HG03066 (cell line): ENCODE measurements at regions not wholly inside any gene's neighbourhood (a gene's known extent, or its start where the extent isn't known, plus 50 kb on each side); places are given as distances from the start of the nearest gene placed in this dataset.
"Not testable (repeated sequence)": the region's sequence is repeated elsewhere in the genome, so short reads cannot be mapped to it uniquely, and the experiment has no call there.

Experiments used
- ATAC-seq: cut with Tn5 transposase; IDR thresholded peaks from one replicate; pipeline ENCODE4 v1.9.1; 2021; ENCODE audit warnings: low read depth; ENCODE audit not compliant: unreplicated experiment

DNA sequence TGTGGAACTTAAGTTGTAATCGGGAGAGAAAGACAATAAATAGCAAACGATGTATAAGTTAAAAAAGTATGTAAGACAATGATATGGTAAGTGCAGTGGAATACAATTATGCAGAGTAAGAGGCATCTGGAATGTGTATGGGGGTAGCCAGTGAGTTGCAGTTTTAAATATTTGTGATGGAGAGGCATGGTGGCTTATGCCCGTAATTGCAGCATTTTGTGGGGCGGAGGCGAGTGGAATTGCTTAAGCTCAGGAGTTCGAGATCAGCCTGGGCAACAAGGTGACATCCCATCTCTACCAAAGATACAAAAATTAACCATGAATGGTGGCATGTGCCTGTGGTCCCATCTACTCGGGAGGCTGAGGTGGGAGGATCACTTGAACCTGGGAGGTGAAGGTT, 52.5 kb upstream of the WDFY3 start:
- ATAC-seq: no peak

DNA sequence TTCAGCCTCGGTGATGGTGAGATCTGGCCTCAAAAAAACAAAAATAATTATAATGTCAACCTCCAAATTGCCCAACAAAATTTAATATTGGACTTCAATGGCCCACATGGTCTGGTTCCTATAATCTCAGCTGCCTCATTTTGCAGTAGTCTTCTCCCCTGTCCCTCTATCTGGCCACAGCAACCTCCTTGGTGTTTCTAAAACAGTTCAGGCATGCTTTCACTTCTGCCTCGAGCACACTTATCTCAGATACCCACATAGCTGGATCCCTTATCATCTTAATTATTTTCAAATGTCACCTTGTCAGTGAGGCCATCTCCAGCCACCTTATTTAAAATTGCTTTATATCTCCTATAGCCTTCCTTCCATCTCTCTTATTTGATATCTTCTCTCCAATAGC, 52.9 kb upstream of the WDFY3 start:
- ATAC-seq: no peak

DNA sequence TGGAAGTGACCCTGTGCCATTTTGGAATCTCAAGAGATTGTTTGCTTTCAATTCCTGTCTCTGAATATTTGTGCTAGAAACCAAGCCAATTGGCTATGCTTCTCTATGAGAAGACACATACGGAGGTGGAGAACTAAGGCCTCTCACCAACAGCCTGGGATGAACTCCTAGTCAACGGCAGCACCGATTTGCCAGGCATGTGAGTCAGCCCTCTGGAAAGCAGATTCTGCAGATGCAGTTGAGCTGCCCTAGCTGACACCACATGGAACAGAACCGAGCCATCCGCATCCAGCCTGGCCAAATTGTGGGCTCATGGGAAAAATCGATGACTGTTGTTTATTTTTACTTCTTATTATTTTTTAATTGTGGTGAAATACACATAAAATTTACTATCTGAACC, 58.2 kb upstream of the WDFY3 start:
- no peak for ATAC-seq

DNA sequence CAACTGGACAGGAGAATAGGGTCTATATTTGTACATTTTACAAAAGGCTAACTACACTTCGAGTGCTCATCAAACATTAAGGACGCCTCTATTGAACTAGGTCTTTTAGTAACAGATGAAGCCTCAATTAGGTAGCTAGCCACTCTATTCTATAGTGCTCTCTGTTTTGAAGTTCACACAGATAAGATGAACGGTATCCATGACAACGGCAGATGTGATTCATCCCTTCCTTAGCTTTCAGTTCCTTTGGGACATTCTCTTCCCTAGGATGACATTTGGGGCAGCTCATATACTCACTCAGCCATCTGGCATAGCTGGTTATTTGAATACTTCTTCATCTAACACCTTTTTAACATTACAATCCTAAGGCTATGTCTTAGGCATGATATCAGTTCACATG, 62.4 kb upstream of the WDFY3 start:
- no peak for ATAC-seq

DNA sequence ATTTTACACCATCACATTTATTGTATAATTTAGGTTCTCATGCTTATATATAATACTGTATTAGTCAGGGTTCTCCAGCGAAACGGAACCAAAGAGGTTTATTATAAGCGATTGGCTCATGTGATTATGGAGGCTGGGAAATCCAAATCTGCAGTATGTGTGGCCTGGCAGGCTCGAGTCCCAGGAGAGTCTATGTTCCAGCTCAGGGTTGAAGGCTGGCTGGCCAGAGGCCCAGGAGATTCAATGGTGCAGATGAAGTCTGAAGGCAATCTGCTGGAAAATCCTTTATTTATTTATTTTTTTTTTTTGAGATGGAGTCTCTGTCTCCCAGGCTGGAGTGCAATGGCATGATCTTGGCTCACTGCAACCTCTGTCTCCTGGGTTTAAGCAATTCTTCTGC, 63.0 kb upstream of the WDFY3 start:
- no peak for ATAC-seq

DNA sequence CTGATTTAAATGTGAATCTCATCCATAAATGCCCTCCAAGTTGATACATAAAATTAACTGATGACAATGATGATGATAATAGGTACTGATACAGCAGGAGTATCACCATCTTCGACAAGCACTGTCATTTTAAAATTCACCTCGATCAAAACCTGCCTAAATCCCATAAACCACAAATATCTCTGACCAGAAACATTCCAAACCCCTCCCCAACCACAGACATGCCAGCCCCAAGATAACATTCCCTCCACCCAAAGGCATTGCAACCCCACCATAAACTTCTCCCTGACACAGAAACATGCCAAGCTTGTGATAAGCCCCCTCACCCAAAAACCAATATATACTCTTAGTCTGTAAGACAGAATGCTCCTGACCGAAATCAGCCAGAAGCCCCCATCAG, 63.7 kb upstream of the WDFY3 start:
- ATAC-seq: no peak

DNA sequence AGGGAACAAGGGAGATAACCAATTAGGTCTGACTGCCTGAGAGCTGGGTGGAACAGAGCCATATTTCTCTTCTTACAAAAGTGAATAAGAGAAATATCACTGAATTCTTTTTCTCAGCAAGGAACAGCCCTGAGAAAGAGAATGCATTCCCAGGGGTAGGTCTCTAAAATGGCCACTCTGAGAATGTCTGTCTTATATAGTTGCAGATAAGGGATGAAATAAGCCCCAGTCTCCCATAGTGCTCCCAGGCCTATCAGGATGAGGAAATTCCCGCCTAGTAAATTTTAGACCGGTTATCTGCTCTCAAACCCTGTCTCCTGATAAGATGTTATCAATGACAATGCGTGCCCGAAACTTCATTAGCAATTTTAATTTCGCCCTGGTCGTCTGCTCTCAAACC, 67.3 kb upstream of the WDFY3 start:
- ATAC-seq: not testable (repeated sequence)

DNA sequence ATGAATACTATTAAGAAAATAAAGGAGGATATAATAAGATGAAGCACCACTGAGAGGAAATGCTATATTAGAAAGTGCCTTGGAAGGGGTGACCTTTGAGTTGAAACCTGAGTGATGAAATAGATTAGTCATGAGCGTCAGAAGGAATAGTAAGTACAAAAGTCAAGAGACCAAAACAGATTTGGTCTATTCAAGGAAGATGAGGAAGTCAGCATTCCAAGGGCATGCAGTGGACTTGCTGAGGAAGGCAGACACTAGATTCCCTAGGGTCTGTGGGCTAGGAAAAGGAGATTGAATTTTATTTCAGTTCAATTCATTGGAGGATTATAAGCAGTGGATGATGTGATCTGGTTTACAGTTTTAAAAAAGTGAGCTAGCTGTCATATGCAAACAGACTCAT, 73.0 kb upstream of the WDFY3 start:
- ATAC-seq: no peak

DNA sequence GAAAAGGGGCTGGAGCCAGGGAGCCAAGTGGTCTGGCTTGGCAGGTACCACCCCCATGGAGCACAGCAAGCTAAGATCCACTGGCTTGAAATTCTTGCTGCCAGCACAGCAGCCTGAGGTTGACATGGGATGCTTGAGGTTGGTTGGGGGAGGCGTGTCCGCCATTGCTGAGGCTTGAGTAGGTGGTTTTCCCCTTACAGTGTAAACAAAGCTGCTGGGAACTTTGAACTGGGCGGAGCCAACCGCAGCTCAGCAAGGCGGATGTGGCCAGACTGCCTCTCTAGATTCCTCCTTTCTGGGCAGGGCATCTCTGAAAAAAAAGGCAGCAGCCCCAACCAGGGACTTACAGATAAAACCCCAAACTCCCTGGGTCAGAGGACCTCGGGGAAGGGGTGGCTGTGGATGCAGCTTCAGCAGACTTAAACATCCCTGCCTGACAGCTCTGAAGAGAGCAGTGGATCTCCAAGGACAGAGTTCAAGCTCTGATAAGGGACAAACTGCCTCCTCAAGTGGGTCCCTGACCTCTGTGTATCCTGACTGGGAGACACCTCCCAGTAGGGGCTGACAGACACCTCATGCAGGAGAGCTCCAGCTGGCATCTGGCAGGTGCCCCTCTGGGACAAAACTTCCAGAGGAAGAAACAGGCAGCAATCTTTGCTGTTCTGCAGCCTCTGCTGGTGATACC, 77.5 kb upstream of the WDFY3 start:
- ATAC-seq: peak; percentile 80

DNA sequence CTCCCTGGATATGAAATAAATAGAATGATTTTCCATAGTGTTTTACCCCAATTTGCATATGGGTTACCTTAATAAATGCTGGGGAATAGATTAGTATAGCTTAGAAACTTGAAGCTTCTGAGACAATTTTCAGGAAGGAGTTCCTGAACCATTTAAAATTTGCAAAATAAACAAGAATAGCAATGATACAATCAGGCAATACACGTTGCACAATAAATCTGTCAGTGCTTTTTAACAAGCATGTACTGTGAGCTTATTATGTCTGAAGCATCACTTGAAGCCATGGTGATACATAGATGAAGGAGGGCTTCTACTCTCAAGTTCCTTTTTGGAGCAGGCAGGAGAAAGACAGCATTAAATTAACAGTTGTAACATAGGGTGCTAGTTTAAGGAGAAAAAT, 84.2 kb upstream of the WDFY3 start:
- no peak for ATAC-seq

DNA sequence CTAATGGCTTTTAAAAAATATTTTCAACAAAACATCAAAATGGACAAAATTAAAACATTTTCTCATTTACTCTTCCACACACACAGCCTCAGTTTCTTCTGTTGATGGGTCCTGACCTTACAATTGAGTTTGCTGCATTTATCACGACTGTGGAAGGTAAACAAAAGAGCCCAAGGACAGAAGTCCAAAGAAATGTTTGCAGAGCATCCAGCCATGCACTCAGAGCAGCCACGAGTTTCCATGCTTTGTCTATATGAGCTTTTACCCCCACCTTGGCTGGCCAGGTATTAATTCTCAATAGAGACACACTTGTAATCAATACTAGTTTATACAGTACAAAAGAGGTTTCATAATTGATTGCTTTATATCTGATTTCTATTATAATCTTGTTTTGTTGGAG, 85.0 kb upstream of the WDFY3 start:
- no peak for ATAC-seq

DNA sequence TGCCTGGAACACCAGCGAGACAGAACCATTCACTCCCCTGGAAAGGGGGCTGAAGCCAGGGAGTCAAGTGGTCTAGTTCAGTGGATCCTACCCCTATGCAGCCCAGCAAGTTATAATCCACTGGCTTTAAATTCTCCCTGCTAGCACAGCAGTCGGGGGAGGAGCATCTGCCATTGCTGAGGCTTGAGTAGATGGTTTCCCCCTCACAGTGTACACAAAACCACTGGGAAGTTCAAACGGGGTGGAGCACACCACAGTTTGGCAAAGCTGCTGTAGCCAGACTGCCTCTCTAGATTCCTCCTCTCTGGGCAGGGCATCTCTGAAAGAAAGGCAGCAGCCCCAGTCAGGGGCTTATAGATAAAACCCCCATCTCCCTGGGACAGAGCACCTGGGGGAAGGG, 88.4 kb upstream of the WDFY3 start:
- ATAC-seq: not testable (repeated sequence)

DNA sequence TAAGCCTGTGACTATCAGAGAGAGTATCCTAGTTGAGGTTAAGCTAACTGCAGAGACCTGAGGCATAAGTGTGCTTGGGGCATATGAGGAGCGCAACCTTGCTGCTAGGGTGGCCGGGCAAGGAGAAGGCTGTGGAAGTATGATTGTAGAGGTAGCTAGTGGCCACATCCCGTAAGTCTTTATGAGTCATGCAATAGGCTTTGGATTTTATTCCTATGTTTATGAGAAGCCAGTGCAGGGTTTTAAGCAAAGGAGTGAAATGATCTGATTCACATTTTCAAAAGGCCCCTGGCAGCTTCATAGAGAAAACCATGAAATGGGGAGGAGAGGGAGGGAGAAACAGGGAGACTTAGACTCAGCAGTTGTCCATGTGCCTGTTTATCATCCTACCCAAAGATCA, 92.1 kb upstream of the WDFY3 start:
- no peak for ATAC-seq

DNA sequence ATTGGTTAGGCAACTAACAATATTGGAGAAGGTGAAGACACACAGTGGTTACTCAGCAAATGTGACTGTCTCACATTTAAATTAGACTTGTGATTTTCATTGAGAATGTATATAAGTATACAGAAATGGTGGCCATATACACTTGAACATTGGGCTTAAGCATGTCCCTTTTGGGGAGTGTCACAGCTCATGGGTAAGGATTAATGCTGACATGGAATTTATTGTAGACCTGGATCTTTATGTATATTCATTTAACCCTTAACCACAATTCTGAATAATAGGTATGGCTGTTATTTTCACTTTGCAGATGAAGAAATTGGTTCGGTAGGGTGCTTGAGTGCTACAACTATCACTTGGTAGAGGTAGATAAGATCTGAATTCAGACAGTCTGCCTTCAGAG, 95.5 kb upstream of the WDFY3 start:
- no peak for ATAC-seq

DNA sequence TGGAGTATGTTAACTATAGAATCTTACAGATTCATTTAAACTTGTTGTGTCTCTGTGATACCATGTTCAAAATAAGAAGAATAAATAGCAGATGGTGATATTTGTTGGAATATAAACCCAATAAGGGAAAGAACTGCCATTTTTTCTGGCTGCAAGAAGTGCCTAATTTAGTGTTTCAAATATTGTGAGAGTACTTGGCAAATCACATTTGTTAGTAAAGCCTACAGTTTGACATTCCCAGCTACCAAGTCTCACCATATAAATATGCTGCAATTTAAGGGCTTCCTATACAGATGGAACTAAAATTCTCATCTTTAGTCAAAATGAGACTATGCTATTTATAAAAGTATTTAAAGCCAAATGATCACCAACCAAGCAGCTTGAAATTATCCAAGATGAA, 96.0 kb upstream of the WDFY3 start:
- ATAC-seq: no peak

DNA sequence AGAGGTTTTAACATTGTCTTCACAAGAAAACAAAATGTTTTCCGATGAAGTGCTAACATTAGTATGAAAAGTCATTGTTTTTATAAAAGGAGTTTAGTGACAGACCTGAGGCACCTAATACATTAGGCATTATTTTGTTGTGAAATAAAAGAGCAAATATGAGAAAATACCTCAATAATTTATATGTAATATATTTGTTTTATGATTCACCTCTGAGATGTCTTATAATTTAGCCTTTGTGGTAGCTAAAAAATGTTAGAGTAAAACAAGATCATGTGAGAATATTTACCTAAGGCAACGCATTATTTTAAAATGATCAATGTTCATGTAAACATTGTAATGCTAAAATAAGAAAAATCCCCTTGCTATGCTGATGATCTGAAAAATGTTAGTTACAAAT, 100.9 kb upstream of the WDFY3 start:
- no peak for ATAC-seq

DNA sequence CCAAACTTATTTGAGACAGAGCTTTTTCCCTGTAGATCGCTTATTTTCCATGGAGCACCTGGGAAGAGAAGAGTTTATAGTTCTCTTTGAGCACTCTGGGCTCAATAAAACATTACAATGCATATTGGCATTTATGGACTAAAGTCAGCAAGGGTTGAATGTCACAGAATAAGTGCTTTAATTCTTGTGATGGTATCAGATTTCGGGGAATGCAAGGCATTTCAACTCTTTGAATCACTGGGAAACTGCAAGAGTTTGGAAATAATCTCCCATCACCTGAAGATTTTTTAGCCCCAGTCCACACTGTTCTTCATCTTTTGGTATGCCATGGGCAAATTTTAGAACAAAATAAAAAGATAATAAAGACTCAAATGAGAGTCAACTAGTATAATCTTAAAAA, 111.5 kb upstream of the WDFY3 start:
- no peak for ATAC-seq

DNA sequence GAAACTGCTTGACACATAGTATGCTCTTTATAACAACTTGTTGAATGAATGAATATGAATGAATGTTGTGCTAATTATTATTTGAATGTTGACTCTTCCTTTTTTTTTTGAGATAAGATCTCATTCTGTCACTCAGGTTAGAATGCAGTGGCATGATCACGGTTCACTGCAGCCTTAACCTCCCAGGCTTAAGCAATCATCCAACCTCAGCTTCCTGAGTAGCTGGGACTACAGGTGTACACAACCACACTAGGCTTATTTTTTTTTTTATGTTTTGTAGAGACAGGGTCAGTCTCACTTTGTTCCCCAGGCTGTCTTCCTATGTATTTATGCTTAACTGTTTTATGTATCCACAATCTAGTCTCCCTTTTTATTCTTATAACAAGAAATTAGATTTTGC, 114.7 kb upstream of the WDFY3 start:
- no peak for ATAC-seq

DNA sequence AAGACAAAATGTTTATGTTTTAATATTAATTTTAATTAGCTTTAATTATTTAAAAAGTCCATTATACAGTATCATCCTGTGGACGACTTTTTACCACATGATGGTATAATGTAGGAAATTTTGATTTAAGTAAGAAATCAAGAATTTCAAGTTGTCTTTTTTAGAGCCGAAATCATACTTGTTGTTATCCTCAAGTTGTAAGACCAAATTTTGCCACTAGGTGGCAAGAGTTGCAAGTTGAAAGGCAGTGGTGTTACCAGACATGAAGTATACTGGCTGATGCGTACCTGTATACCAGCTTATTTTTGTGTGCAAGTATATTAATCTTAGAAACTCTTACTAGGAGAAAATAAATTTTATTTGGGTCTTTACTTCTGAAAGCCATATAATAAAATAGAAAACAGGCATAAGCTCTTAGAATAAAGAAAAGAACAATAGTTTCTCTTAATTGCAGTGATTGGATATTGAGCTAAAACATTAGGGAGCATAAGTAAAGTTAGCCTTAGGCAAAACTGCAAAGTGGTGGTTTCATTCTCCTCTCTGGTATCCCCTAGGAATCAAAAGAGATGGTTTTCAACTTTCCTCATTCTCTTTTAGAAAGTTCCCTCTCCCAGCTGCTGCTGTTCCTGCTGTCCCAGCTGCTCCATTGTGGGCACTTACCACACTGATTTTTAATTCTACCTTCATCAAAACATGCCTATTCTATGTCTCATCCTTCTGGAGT, 118.0 kb upstream of the WDFY3 start:
- ATAC-seq: peak; percentile 79

DNA sequence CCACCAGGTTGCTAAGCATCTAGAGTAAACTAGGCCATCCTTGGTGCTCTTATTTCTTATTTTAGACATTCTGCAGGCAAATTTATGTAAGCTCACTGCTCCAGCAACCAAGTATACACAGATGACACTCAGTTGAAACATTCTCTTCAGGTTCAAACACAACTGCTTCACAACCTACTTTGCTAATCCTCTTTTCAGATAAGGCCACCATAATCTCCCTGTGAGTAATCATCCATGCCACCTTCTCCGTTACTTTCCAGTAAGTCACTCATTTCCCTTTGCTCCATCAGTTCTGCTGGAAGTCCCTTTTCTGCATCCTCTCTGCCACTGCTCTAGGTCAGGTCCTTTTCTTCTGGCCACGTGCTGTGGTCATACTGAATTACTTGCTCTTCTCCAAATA, 120.2 kb upstream of the WDFY3 start:
- ATAC-seq: no peak

DNA sequence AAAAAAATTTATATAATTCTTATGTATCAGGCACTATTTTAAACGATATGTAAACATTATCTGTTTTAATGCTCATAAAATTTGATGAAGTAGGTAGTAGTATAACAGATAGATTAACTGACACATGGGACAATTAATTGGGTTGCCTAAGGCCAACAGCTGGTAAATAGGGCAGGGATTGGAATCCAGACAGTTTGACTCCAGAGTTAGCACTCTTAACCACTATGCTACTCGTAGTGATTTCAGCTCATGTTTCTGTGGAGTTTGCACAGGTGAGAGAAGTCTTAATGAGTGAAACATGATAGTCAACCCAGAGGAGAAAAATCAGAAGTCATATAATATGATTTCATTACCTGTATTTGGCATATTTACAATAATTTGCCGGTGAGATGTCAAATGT, 126.0 kb upstream of the WDFY3 start:
- ATAC-seq: no peak

DNA sequence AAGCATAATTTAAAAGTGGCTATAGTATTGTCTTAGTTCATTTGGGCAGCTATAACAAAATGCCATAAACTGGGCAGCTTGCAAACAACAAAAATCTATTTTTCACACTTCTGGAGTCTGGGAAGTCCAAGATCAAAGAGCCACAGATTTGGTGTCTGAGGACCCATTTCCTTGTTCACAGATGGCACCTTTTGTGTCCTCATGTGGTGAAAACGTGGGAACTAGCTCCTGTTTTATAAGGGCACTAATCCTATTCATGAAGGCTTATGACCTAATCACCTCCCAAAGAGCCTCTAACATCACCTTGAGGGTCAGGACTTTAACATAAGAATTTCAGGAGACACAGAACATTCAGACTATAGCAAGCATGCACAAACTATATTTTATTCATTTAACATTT, 126.5 kb upstream of the WDFY3 start:
- no peak for ATAC-seq

DNA sequence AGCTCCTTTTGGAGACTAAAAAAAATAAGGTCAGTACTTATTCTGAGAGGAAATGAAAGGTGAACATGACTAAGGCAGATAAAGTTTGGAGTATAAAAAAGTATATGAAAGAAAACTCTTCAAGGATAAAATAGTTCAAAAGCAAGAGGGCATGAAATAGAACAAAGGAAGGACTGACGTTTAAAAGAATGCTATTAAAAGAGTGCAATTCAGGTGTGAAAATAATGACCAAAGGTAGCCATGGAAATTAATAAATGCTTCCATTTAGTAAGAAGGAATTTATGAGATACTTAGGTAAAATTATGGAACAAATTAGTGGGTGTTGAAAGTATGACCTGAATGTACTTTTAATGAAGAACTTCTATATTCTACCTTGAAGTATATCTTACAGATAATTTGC, 128.2 kb upstream of the WDFY3 start:
- ATAC-seq: no peak
